NCI-H748 (cell line): ENCODE measurements at regions not wholly inside any gene's neighbourhood (a gene's known extent, or its start where the extent isn't known, plus 50 kb on each side); places are given as distances from the start of the nearest gene placed in this dataset.
"Not testable (repeated sequence)": the region's sequence is repeated elsewhere in the genome, so short reads cannot be mapped to it uniquely, and the experiment has no call there.

Source experiments
- DNase-seq: peaks from one replicate; lab custom pipeline; 2025; ENCODE audit not compliant: unreplicated experiment; lab: John Stamatoyannopoulos, UW

DNA sequence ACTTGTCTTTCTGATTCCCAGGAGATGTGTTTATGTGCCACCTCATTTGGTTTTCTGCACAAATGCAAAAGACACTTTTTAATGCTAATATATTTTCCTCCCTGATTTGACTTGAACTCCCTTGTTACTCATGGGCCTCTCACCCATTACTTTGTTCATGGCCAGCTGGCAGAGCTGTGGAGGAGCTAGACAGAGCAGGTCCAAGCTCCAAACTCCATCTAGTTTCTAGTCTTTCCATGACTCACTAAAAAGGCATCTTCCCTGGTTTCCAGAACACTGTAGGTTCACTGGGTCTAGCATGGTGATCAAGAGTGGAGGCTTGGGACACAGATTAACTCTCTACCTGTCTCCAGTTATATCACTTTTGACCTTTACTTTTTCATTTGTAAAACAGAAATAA lies 161.0 kb upstream of the SLC28A3 start:
- DNase-seq, result no peak

DNA sequence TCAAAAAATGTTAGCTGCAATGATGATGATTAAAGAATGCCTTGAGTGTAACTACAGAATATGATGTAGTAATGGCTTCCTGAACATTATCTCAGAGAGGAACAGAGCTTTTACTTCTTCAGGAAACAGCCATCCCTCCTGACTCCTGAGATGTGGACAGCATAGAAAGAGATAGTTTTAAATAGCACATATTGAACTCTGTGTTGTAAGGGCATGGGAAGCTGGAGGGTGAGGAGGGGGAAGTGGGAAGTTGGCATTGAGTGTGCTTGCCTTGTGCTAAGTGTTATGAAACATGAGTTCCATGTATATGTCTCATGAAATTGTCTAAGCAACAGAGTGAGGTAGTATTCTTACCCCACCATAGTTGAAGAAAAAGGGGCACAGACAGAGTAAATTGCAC lies 161.5 kb upstream of the SLC28A3 start:
- no peak for DNase-seq

DNA sequence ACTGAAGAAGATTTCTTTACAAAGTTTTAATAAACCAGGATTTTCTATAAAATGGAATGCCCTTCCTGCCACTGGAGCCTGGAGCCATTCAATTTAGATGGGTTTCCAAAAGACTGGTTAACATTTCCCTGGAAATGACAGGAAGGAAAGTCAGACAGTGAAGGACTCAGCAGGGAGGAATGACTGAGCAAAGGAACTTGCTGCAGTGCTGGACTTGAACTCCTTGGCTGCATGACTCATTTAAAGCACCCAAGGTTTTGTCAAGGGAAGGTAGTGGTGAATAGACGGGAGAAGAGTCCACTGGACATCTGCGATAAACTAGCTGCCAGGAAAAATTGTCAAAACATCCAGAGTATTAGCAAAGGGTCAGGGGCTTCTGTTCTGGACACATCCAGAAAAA lies 163.8 kb upstream of the SLC28A3 start:
- no peak for DNase-seq

DNA sequence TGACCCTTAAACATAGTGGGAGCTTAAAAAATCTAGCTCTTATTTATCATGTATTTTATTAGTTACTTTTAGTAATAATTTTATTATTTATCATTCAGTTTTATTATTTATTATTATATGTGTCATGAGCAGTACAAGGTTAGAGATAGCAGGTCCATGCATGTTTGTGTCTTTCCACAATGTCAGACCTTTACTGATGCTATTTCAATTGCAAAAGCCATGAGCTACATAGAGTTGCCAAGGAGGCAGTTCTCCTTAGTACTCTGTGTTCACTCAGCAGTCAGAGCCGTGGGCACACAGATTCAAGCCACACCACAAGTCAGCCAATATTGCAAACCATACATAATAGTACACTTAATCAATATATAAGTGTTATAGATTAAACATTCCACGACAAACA lies 157.9 kb upstream of the NTRK2 start:
- DNase-seq, result no peak

DNA sequence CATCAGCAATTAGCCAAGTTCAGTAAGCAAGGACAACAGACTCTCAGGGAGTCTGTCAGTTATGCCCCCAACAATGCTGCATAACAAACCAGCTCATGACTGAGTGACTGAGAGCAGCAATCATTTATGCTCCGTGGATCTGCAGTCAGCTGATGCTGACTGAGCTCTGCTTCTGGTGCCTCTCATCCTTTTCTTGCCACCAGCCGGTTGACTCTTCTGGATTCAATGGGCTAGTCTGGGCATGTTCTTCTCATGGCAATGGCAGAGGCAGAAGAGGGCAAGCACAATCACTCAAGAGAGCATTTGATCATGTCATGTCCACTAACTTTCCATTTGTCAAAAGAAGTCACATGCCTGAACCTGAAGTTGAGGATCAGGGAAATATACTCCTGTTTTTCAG lies 157.0 kb upstream of the NTRK2 start:
- no peak for DNase-seq

DNA sequence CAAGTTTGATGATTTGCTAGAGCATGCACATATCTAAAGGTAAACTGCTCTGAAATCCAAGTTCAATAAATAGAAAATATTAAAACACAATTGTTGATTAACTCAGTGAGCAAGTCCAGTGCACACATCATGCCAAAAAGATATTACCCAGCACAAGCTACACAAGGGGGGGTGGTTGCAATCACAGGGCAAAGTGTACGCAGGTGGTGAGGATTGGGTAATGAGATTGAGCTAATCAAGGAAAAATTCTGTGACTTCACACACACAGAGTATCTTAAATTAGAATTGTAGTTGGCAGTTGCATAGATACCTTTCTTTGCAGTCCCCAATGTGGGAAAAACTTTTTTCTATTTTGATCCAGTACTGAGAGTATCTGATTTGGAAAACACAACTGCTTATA lies 156.1 kb upstream of the NTRK2 start:
- DNase-seq, result no peak

DNA sequence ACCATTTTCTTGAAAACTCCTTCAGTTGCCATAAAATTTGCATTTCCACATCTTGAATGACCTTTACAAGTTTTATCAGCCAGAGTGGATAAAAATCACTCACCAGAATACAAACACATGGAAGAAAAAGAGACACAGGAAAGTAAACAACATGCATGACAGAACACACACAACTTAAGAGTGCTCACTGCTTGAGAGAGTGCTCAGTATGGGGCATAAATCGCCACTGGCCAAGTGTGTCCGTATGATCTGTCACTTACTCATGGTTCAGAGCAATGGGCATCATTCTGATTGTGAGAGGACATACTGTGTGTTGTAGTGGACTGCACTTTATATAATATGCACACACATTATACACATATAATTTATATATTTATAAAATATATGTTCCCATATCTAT lies 155.6 kb upstream of the NTRK2 start:
- DNase-seq, result no peak

DNA sequence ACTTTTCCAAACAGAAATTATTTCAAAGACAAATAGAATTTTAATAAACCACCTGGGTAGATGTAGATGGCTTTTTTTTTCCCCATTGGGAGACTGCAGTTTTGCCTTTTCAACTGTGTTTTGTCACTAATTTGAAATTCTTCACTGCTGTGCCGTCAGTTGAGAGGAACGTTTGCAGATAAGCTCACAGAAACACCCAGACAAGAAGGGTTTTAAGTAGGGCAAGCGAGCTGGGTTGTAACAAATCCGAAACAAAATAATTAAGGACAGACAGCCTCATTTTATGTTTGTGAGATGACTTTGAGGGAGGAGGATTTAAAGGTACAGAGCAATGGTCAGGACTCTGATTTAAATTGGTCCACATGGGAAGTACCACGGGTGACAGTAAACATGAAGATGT lies 155.1 kb upstream of the NTRK2 start:
- DNase-seq, result no peak

DNA sequence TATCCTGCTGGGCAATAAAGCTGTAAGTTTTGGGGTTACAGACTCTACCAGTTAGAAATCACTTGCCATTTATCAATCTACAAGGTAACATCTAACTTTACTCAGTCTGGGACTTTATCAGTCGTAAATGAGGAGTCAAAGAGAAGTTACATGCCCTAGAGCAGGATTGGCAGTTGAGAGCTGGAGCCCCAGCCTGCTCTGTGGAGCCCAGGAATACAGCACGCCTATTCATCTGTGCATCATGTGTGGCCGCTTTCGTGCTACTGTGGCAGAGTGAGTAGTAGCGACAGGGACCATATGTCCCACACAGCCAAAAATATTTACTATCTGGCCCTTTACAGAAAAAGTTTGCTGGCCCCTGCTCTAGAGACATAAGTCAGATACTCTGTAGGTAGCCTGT lies 152.5 kb upstream of the NTRK2 start:
- no peak for DNase-seq

DNA sequence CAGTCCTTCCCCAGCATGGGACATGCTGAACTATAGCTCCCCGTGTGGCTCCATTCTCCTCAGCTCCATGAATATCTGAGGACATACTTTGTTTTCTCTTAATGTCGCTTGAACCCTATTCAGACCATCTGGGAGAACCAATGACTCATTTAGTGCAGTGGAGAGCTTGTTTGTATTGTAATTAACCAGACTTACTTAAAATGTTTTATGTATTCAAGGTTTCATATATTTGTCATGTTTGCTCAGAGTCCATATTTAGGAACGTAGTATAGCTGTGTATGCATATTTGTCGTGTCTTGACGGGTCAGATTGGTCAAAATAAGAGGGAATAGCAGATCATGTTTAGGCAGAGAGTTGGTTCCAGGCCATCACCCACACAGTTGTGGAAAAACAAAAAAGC lies 150.1 kb upstream of the NTRK2 start:
- DNase-seq, result peak; percentile 33

DNA sequence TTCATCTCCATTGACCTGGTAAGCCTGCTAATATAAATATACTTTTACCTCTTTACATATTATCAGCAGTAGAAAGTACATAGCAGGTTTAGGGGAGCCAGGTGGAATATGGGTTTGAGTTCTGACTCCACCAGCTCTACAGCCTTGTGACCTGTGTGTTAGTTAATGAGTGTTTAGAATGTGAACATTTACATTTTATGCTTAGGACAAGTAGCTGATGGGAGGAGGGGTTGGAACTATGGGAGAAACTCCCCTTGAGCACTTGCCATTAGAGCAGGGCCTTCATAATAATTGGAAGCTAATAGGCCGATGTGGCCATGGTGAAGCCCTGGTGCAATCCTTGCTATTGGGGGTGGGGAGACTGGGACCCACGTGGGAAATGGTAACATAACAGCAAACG lies 148.3 kb upstream of the NTRK2 start:
- DNase-seq, result no peak

DNA sequence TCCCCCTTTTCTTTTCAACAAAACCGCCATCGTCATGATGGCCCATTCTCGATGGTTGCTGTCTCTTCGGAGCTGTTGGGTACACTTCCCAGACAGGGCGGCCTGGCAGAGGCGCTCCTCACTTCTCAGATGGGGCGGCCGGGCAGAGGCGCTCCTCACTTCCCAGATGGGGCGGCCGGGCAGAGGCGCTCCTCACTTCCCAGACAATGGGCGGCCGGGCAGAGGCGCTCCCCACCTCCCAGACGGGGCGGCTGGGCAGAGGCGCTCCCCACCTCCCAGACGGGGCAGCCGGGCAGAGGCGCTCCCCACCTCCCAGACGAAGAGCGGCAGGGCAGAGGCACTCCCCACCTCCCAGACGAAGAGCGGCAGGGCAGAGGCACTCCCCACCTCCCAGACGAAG lies 143.3 kb upstream of the NTRK2 start:
- not testable (repeated sequence) for DNase-seq

DNA sequence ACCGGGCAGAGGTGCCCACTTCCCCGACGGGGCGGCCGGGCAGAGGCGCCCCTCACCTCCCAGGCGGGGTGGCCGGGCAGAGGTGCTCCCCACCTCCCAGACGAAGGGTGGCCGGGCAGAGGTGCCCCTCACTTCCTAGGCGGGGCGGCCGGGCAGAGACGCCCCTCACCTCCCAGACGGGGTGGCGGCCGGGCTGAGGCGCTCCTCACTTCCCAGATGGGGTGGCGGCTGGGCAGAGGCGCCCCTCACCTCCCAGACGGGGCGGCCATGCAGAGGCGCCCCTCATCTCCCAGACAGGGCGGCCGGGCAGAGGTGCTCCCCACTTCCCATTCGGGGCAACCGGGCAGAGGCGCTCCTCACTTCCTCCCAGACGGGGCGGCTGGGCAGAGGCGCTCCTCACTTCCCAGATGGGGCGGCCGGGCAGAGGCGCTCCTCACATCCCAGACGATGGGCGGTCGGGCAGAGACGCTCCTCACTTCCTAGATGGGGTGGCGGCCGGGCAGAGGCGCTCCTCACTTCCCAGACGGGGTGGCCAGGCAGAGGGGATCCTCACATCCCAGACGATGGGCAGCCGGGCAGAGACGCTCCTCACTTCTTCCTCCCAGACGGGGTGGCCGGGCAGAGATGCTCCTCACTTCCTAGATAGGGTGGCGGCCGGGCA lies 142.3 kb upstream of the NTRK2 start:
- not testable (repeated sequence) for DNase-seq

DNA sequence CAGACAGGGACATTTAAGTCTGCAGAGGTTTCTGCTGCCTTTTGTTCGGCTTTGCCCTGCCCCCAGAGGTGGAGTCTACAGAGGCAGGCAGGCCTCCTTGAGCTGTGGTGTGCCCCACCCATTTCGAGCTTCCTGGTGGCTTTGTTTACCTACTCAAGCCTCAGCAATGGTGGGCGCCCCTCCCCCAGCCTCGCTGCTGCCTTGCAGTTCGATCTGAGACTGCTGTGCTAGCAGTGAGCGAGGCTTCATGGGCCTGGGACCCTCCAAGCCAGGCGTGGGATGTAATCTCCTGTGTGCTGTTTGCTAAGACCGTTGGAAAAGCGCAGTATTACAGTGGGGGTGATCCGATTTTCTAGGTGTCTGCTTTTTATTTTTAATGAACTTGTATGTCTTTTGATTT lies 133.6 kb upstream of the NTRK2 start:
- DNase-seq, result peak; percentile 53

DNA sequence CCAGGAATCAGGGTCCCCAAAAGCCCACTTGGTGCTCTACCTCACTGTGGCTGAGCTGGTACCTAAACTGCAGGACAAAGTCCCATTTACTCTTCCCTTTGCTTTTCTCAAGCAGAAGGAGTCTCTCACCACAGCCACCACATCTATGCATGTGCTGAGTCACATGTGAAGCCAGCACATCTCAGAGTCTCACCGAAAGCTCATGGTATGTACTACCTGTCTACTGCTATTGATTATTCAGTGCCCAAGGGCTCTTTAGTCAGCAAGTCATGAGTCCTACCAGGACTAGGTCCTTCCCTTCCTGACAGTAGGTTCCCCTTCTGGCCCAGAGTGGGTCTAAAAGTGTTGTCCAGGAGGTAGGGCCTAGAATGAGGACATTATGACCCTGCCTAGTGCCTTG lies 130.7 kb upstream of the NTRK2 start:
- no peak for DNase-seq

DNA sequence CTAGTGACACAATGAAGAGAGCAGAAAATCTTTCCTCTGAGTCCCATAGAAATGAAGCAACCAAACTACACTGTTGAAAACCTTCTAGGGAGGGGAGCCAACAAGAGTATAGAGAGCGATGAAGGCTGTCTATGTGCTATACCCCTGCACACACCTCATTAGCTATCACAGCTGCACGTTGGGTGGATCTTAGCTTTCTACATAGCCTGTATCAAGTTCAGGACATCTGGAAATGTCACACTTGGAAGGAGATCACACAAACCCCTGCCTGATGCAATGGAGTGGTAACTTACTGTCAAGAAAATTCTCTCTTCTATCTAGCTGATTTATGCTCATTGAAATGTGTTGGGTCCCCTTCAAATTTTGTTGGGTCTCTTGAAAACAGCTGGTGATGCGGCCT lies 127.0 kb upstream of the NTRK2 start:
- no peak for DNase-seq

DNA sequence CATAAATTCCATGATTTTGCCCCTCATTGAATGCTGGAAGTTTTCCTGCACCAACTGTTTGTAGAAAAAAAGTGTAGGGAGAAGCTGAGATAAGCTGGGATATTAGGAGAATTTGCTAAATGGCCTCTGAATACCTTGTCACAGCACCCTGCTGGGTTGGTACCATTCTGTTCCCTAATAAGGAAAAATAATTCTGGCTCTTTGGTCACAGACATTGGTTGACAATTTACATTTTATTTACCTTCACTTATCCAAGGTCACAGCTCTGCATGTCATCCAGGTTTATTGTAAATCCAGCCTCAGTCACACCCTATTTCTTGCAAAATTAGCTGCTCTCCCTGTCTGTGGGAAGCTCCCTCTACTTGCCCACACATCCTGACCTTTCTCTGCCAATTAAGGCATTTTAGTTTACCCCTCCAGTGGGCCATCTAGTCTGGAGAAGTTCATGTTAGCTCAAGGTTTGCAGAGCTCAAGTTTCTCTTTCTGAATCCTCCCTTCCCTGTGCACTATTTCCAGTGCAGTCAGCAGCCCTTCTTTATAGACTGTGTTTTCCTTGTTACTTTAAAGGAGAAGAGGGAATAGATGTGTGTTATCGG lies 115.4 kb upstream of the NTRK2 start:
- DNase-seq, result peak; percentile 26

DNA sequence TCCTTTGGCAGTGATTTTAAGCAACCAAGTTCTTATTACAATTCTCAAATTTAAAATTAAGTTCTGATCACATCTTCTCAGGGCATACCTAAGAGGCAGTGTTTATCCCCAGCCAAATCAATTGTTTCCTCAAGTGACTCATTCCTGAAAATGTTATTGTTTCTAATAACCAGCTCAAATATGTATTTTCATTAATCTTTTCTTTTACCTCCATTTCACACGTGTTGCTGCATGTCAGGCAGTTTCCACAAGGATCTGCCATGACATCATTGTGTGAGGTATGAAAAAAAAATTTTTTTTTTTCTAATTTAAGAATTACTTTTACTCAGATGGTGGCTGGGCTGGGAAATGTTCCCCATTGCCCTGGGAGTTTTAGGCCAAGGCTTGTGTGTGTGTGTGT lies 113.0 kb upstream of the NTRK2 start:
- DNase-seq, result no peak

DNA sequence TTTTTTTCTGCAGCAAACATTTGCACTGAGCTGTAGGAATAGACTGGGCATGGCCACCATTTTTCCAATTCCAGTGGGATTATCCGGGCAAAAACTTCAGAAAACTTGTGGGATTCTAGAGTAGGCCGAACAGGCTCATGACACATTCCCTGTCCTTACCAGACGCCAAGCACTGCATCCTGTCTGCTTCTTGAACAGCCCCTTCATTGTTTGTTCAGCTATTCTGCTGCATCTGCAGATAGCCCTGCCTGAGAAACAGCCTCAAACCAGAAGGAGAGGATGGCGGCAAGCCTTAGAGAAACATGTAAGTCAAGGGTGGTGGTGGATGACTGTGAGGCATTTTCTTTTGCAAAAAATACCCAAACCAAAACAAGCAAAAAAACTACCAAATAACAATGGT lies 111.8 kb upstream of the NTRK2 start:
- no peak for DNase-seq

DNA sequence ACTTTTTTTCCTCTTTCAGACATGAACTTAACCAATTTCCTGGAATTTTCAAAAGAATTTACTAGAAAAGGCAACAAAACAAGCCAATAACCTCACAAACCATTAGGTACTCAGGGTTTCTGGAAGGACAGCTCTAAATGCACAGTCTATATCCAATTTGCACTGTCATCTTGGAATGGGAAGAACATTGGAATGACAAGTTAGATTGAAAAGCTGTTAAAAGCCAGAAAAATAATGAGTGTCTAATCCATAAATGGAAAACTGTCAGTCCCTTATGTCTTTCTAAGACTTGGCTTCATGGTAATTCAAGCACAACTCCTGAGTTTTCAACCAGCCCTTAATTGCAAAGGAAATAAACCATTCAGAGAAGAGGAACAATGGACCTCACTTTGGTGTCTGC lies 105.8 kb upstream of the NTRK2 start:
- no peak for DNase-seq

DNA sequence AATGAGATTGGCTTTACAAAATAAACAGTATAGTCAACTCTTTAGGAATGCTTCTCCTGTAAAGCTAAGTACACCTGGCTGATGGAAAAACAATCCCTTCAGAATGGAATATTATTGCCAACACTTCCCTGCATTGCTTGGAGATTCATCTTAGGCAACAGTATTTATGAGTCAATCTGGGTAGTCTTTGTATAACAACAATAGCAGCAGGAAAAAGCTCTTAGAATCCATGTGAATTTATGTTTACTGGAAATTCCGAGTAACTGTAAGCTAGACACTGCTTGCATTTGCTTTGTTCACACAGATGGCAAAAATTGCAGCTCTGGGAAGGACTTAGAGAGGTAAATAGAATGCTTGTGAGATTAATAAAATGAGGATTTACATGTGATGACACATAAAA lies 101.7 kb upstream of the NTRK2 start:
- no peak for DNase-seq

DNA sequence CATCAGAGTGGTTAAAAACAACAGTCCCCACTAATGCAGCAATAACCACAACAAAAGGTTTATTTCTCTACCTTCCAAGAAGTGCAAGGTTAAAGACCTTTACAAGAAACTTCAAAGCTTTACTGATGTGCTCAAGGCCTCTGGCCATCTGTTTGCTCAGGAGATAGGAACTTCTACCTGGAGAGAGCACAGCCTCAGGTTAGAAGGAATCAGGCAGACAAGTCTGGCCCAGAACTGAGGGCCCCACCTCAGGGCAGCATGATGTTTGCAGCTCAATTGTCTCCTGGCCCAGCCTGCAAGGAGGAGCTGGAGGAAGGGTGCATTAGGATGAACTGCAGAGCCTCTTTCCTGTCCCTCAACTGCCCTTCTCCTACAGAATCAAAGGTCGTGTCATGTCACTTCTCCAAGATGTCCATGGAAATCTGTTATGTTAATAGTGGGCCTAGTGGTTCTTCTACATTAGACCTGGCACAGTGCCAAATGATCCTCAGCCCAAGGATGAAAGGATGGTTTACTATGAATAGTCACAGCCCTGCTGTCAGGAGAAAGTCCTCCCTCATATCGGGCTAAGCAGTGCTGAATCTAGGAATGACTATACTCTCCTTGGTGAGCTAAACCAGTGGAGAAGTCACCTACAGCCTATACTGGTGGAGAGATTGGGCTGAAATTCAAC lies 98.9 kb upstream of the NTRK2 start:
- DNase-seq, result no peak

DNA sequence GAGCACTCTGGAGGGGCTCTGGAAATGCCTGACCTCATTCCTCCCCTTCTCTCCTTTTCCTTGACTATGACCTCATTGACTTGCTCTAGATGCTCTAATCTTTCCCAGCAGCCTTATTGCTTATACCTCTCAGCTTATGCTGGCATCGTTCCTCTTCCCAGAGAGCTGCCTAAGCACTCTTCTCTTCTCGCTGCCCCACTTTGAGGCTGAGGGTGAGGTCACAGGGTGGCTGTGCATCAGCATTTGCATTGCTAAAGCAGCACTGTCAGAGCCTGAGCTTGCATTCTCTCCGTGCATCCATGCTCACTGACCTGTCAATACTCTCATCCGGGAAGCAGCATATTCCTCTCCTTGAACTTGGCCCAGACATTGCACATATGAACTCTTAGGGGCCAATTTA lies 96.4 kb upstream of the NTRK2 start:
- DNase-seq, result no peak
